ENCODE measurements at regions not wholly inside any gene's neighbourhood (a gene's known extent, or its start where the extent isn't known, plus 50 kb on each side); places are given as distances from the start of the nearest gene placed in this dataset.

DNA sequence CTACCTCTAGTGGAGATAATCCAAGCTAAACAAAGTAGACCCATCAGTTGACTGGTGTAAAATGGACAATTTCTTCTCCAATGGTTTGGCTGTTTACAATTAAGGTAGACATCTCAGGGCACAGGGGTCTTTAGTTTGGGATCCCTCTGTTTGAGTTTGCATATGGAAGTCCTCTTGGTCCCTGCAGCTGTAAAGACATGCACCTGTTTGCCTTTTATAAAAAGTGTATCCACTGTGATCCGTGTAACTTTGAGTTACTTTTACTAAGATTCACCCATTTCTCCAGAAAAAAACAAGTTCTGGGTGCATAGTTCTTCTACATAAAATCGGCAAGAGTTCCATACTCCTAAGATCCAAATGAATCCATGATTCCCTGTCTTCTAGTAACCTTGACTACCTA lies 374.7 kb upstream of the ADAMTS16 start:
- TF ChIP-seq, protein P1, sequence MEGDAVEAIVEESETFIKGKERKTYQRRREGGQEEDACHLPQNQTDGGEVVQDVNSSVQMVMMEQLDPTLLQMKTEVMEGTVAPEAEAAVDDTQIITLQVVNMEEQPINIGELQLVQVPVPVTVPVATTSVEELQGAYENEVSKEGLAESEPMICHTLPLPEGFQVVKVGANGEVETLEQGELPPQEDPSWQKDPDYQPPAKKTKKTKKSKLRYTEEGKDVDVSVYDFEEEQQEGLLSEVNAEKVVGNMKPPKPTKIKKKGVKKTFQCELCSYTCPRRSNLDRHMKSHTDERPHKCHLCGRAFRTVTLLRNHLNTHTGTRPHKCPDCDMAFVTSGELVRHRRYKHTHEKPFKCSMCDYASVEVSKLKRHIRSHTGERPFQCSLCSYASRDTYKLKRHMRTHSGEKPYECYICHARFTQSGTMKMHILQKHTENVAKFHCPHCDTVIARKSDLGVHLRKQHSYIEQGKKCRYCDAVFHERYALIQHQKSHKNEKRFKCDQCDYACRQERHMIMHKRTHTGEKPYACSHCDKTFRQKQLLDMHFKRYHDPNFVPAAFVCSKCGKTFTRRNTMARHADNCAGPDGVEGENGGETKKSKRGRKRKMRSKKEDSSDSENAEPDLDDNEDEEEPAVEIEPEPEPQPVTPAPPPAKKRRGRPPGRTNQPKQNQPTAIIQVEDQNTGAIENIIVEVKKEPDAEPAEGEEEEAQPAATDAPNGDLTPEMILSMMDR (IDR thresholded peaks at IDR 0.05; ENCODE audit: unreplicated experiment) = no peak
- Mint-ChIP-seq H3K4me1 (ENCODE audit: low read depth, unreplicated experiment) (no peaks in the 10 kb centered on the region), H3K36me3 (ENCODE audit: insufficient read depth, unreplicated experiment) (no peaks in the 10 kb centered on the region), H3K4me3 (ENCODE audit: low read depth, unreplicated experiment) (no peak overlapping the region), H3K27ac (ENCODE audit: unreplicated experiment) (no peak overlapping the region), H3K27me3 (ENCODE audit: unreplicated experiment) (no peaks in the 10 kb centered on the region), H3K9me3 (ENCODE audit: low read depth, unreplicated experiment) (peaks cover 7% of the 10 kb centered on the region)
- intact Hi-C loops (cut with micrococcal nuclease; ENCODE audit: unreplicated experiment) = no loop called here
- CTCF ChIA-PET = no interaction called here
- no TSS peak for BruUV-seq (replicated peaks)
- no peak for DNase-seq

DNA sequence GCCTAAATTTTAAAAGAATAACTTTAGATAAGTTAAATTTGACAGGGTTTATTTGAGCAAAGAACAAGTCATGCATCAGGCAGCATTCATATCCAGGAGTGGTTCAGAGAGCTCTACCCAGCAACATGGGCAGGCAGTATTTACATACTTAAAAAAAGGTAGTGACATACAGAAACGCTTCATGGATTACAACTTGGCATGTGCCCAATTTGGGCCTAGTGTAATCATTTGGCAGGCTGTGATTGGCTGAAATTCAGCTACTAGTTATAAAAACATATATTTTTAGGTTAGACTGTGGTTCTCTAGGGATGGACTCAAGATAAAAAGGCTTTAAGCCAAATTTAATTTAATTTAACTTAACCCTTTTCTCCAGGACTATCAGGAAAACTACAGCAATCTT lies 374.0 kb upstream of the ADAMTS16 start:
- DNase-seq = no peak
- CTCF ChIA-PET = no interaction called here
- Mint-ChIP-seq H3K9me3 (ENCODE audit: low read depth, unreplicated experiment) (peaks cover 10% of the 10 kb centered on the region), H3K27me3 (ENCODE audit: unreplicated experiment) (no peaks in the 10 kb centered on the region), H3K4me1 (ENCODE audit: low read depth, unreplicated experiment) (no peaks in the 10 kb centered on the region), H3K4me3 (ENCODE audit: low read depth, unreplicated experiment) (no peak overlapping the region), H3K27ac (ENCODE audit: unreplicated experiment) (no peak overlapping the region), H3K36me3 (ENCODE audit: insufficient read depth, unreplicated experiment) (no peaks in the 10 kb centered on the region)
- TF ChIP-seq, protein P1 (IDR thresholded peaks at IDR 0.05; ENCODE audit: unreplicated experiment) = no peak
- no TSS peak for BruUV-seq (replicated peaks)
- intact Hi-C loops (cut with micrococcal nuclease; ENCODE audit: unreplicated experiment) = no loop called here

DNA sequence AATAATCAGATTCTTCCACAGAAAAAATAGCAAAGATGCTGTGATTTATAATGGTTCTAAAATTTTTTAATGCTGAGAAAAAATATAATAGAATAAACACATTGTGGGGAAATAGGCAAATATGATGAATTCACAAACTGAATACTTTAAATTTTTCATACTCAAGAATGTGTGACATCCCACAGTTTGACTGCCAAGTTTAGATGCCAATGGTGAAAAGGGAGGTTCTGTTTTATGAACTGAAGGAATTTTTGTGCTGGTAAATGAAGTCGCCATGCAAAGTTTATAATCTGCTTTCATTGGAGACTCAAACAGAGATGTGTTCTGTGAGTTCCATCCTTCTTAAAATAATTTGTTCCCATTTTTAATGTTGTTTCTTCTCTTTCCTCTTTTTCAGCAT lies 367.5 kb upstream of the ADAMTS16 start:
- Mint-ChIP-seq H3K27me3 (ENCODE audit: unreplicated experiment) (no peaks in the 10 kb centered on the region), H3K27ac (ENCODE audit: unreplicated experiment) (no peak overlapping the region), H3K9me3 (ENCODE audit: low read depth, unreplicated experiment) (peaks cover 11% of the 10 kb centered on the region), H3K4me3 (ENCODE audit: low read depth, unreplicated experiment) (no peak overlapping the region), H3K4me1 (ENCODE audit: low read depth, unreplicated experiment) (no peaks in the 10 kb centered on the region), H3K36me3 (ENCODE audit: insufficient read depth, unreplicated experiment) (no peaks in the 10 kb centered on the region)
- BruUV-seq (replicated peaks) = no TSS peak
- no peak for DNase-seq
- intact Hi-C loops (cut with micrococcal nuclease; ENCODE audit: unreplicated experiment) = no loop called here
- TF ChIP-seq, protein P1 (IDR thresholded peaks at IDR 0.05; ENCODE audit: unreplicated experiment) = no peak
- CTCF ChIA-PET = no interaction called here

DNA sequence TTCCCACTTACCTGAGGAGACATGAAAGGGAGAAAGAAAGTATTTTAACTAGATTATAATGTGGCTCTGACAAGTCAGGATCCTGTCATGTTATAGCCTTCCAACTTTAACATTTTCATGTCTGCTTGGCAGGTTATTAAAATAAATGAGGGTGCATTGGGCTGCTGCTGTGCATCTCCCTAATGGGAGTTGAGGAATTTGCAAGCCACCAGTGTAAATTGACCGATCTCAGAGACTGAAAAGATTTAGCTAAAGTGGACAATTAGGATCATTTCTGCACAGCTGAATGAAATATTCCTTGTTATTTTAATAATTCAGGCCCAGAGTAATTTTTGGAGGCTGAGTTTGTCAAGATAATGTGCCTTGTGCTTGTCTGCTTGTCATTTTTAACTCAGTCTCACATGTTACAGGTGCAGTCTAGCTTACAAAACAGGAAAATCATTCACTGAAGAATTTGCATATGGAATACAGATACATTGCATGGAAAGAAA lies 366.3 kb upstream of the ADAMTS16 start:
- CTCF ChIA-PET = no interaction called here
- TF ChIP-seq, protein P1 (IDR thresholded peaks at IDR 0.05; ENCODE audit: unreplicated experiment) = no peak
- no peaks in the 10 kb centered on the region for H3K36me3 Mint-ChIP-seq (ENCODE audit: insufficient read depth, unreplicated experiment)
- no peak overlapping the region for H3K4me3 Mint-ChIP-seq (ENCODE audit: low read depth, unreplicated experiment)
- intact Hi-C loops (cut with micrococcal nuclease; ENCODE audit: unreplicated experiment) = no loop called here
- no peak overlapping the region for H3K27ac Mint-ChIP-seq (ENCODE audit: unreplicated experiment)
- no TSS peak for BruUV-seq (replicated peaks)
- H3K27me3 Mint-ChIP-seq (ENCODE audit: unreplicated experiment) = no peaks in the 10 kb centered on the region
- no peak for DNase-seq
- peaks cover 12% of the 10 kb centered on the region for H3K9me3 Mint-ChIP-seq (ENCODE audit: low read depth, unreplicated experiment)
- H3K4me1 Mint-ChIP-seq (ENCODE audit: low read depth, unreplicated experiment) = no peaks in the 10 kb centered on the region
